ENCODE measurements at regions not wholly inside any gene's neighbourhood (a gene's known extent, or its start where the extent isn't known, plus 50 kb on each side); places are given as distances from the start of the nearest gene placed in this dataset.

GRCh38 chr2:59881218-59881617 is 672.2 kb downstream of the BCL11A start:
- H3K27me3 ChIP-seq: no peaks in the 10 kb centered on the region
- WGBS, 2 donors: 65 to 67% methylated on average over 1 of the region's 1 CpG
- no peaks in the 10 kb centered on the region for H3K36me3 ChIP-seq
- H3K4me1 ChIP-seq: peaks cover 0 to 8% (median 0%) of the 10 kb centered on the region in 9 donors
- H3K4me3 ChIP-seq: no peak overlapping the region
- ATAC-seq: no peak
- intact Hi-C loops (cut with DNase I): no loop called here
- no peak overlapping the region for H3K27ac ChIP-seq
- no peak for DNase-seq
- TF ChIP-seq CTCF (IDR thresholded peaks at IDR 0.05): no peak
- H3K9me3 ChIP-seq: no peaks in the 10 kb centered on the region

GRCh38 chr2:59879700-59880131 is 673.7 kb downstream of the BCL11A start:
- intact Hi-C loops (cut with DNase I): loop anchor here in 1 of 10 donors (10.0 kb wide), 1 partner anchor 575 kb away; no protein-coding TSS in a partner anchor
- H3K4me3 ChIP-seq: no peak overlapping the region
- 81 to 83% methylated on average over 9 of the region's 9 CpGs for WGBS, 2 donors
- no peaks in the 10 kb centered on the region for H3K36me3 ChIP-seq
- no peak for TF ChIP-seq CTCF (IDR thresholded peaks at IDR 0.05)
- H3K9me3 ChIP-seq: no peaks in the 10 kb centered on the region
- no peak for DNase-seq
- ATAC-seq: no peak
- no peaks in the 10 kb centered on the region for H3K27me3 ChIP-seq
- no peak overlapping the region for H3K27ac ChIP-seq
- no peaks in the 10 kb centered on the region for H3K4me1 ChIP-seq

GRCh38 chr2:59875836-59876235 is 677.6 kb downstream of the BCL11A start:
- Histone ChIP-seq H3K36me3 (no peaks in the 10 kb centered on the region), H3K9me3 (no peaks in the 10 kb centered on the region), H3K4me3 (no peak overlapping the region), H3K27ac (no peak overlapping the region), H3K27me3 (no peaks in the 10 kb centered on the region), H3K4me1 (no peaks in the 10 kb centered on the region)
- intact Hi-C loops (cut with DNase I): loop anchor here in 1 of 10 donors (10.0 kb wide), 1 partner anchor 579 kb away; no protein-coding TSS in a partner anchor
- ATAC-seq (no peak), DNase-seq (no peak)
- TF ChIP-seq CTCF (IDR thresholded peaks at IDR 0.05): no peak
- 86% methylated on average over 5 of the region's 5 CpGs for WGBS, 2 donors

- DNase-seq (no peak), ATAC-seq (no peak)
- no peaks in the 10 kb centered on the region for H3K36me3 ChIP-seq
- H3K4me1 ChIP-seq: no peaks in the 10 kb centered on the region
- WGBS, 2 donors: 82 to 84% methylated on average over 2 of the region's 2 CpGs
- H3K27ac ChIP-seq: no peak overlapping the region
- no peaks in the 10 kb centered on the region for H3K9me3 ChIP-seq
- no peak overlapping the region for H3K4me3 ChIP-seq
- no peak for TF ChIP-seq CTCF (IDR thresholded peaks at IDR 0.05)
- H3K27me3 ChIP-seq: no peaks in the 10 kb centered on the region
- intact Hi-C loops (cut with DNase I): loop anchor here in 1 of 10 donors (10.0 kb wide), 1 partner anchor 580 kb away; no protein-coding TSS in a partner anchor
These were observed 678.3 kb downstream of the BCL11A start for GRCh38 chr2:59874971-59875755.

Measured in heart right ventricle (tissue), 16 donors.